GM18511 (cell line): ENCODE measurements at regions not wholly inside any gene's neighbourhood (a gene's known extent, or its start where the extent isn't known, plus 50 kb on each side); places are given as distances from the start of the nearest gene placed in this dataset.
"Not testable (repeated sequence)": the region's sequence is repeated elsewhere in the genome, so short reads cannot be mapped to it uniquely, and the experiment has no call there.

Experiments
- ATAC-seq: cut with Tn5 transposase; IDR thresholded peaks from one replicate; pipeline ENCODE4 v1.9.1; 2021; ENCODE audit warnings: mild to moderate bottlenecking, moderate library complexity; ENCODE audit not compliant: unreplicated experiment

DNA sequence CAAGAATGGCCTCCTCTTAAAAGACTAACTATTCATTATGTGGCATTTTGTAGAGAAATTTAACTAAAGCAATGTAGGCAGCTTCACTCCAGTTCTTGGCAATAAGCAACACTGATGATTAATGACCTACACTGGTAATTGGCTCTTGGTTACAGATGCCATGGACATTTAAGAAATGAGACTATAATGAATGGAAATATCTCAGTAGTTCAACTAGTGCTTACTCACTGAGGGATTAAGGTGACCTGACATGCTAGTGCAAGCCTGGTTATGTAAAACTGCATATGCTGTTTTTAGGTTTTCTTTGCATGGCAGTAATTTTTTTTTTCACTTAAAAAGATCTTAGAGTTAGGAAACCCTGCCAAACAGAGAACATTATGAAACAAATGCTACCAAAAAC, 152.7 kb upstream of the AADAT start:
- ATAC-seq = no peak

DNA sequence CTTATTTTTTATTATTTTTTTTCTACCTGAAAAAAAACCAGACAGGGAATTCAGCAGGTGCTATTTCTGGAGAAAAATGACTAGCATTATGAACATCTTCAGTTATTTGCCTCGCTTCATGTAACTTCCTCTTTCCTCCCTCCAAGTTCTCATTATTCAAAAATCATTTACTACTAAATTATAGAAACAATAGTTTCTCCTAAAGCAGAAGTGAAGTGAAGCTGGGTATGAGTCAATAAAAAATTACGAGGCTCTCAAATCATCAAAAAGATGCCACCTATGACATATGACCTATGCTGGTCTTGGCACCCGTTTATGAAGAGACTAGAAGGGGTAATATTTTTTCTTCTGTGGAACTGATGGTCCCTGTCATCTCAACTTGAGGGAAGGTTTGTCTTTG, 145.0 kb upstream of the AADAT start:
- peak; percentile 61 for ATAC-seq

DNA sequence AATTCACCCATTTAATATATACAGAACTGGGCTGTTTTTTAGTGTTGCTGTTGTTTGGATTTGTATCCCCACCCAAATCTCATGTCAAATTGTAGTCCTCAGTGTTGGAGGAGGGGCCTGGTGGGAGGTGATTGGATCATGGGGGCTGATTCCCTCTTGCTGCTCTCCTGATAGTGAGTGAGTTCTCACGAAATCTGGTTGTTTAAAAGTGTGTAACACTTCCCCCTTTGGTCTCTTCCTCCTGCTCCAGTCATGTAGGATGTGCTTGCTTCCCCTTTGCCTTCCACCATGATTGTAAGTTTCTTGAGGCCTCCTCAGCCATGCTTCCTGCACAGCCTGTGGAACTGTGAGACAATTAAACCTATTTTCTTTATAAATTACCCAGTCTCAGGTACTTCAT, 141.6 kb upstream of the AADAT start:
- ATAC-seq = no peak

DNA sequence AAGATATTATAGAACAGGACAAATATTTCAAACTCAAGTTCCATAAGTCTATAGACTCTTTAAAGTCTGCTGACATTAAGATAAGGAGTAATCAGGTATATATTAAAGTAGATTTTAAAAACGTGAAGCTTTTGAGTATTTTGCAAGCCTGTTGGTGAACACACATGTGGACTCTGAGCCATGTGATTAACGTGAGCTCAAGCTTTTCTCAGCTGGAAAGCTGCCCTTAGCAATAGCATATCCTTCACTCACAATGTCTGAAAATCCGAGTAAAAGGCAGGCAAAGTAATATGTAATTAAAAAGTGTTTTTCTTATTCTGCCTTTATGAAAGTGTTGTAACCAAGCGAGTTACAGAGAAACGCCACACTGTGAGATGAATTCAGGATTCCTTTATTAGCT, 140.5 kb upstream of the AADAT start:
- no peak for ATAC-seq

DNA sequence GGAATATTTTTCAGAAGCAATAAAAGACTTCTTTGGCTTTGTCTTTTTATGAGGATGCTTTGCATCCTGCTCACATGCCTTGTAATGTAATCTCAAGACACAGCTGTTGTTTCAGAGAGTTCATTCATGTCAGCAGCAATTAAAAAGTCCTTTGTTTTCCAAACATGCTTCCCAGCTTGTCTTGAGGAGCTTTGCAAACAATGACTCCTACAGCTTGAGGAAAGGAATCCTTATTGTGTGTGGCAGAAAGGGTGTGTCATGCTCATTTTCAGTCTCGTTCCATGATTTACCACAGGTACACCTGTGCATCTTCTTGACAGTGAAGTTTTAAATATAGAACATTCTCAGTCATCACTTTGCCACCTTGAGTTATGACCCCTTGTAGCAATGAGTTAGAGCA, 139.2 kb upstream of the AADAT start:
- no peak for ATAC-seq

DNA sequence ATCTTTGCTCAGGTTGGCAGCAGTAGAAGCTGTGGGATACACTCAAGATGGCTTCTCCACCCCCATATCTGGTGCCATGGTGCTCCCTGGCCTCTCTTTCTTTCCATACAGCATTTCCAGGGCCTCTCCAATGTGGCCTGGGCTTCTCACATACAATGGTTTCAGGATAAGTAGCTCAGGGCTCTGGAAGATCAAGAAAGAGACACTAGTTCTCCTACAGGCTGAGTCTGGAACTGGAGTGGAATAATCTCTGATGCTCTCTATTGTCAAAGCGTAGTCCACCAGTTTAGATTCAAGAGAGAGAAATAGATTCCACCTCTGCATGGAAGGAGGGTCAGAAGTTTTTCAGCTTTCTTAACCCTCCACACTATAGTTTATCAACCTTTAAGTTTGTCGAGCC, 138.2 kb upstream of the AADAT start:
- no peak for ATAC-seq

DNA sequence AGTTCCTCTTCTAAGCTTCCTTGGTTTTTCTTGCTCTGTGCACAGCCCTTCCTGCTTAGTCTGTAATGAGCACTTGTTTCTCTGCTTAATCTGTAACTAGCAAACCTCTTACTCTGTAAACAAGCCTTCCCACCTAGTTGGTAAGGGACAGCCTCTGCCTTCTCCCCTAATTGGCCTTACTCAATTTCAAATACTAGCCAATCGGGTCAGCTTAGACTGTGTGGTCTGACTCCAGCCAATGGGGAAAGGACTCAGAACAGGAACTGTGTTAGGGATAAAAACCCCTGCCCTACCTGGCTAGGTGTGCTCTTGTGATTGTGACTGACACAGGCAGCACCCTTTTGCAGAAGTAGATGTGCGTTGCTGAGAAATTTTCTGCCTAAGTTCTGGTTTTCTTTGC, 136.5 kb upstream of the AADAT start:
- ATAC-seq = no peak

DNA sequence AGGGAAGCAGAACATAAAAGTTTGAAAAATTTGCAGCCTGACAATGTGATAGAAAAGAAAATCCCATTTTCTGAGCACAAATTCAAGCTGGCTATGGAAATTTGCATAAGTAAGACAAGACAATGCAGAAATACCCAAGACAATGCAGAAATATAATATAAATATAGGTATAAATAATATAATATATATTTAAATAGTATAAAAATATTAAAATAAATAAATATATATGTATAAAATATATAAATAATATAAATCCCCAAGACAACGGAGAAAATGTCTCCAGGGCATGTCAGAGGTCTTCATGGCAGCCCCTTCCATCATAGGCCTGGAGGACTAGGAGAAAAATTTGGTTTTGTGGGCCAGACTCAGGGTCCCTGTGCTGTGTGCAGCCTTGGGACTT, 125.0 kb upstream of the AADAT start:
- no peak for ATAC-seq

DNA sequence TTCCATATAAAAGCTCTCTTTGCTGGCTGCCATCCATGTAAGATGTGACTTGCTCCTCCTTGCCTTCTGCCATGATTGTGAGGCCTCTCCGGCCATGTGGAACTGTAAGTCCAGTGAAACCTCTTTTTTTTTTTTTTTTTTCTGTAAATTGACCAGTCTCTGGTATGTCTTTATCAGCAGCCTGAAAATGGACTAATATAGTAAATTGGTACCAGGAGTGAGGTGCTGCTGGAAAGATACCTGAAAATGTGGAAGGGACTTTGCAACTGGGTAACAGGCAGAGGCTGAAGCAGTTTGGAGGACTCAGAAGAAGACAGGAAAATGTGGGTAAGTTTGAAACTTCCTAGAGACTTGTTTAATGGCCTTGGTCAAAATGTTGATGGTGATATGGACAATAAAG, 124.3 kb upstream of the AADAT start:
- ATAC-seq = no peak

DNA sequence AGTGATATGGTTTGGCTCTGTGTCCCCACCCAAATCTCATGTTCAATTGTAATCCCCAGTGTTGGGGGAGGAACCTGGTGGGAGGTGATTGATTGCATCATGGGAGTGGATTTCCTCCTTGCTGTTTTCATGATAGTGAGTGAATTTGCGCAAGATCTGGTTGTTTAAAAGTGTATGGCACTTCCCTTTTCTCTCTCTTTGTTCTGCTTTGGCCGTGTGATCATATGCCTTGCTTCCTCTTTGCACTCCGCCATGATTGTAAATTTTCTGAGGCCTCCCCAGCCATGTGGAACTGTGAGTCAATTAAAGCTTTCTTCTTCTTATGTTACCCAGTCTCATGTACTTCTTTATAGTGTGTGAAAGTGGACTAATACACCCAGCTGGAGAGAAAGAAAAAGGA, 113.0 kb upstream of the AADAT start:
- no peak for ATAC-seq

DNA sequence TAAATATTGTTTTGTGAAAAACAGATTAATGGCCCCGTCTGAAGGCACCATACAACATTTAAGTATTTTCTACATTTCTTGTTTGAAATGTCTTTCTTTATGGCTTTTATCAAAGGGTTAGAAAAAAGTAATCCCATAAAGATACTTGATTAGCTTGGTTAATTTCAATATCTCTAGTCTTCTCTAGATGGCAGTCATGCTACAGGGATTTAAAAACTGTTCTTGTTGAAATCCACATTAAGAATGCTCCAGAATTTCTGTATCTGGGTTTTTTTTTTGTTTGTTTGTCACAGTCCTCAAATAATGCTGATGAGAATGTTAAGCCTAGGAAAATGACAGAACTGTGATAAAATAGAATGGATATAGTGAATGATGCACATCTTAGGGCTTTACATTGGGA, 109.0 kb upstream of the AADAT start:
- no peak for ATAC-seq

DNA sequence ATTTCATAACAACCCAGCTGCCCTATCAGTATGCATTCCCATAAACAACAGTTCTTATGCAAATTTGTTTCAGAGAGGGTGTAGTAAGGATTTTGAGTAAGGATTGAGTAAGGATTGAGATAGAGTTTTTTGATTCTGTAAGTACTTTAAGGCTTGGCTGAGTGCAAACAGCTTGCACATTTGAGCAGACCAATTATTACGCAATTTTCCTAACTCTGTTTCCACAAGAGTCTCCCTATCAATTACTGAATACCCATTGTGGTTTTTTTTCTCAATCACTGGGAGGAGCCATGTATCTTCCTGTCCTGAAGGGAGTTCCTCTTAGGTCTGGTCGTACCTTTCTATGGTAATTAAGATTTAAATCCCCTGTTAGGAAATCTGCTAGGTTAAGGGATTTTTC, 105.0 kb upstream of the AADAT start:
- ATAC-seq = not testable (repeated sequence)

DNA sequence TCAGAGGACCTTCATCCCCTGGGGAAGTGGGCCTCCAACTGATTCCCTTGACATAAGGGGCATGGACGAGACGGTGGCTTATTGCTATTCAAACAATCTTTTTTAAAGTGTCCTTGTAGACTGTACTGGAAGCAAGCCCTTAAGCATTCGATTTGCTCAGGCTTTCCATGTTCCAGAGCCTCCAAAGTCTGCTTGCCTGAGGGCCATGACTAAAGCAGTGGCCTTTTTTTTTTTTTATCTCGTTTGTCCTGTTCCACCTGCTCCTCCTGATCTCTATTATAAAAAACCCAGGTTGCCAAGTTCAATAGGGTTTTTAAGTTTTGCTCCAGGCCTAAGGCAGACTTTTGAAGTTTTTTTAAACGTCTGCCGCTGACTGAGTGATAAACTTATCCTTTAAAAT, 103.7 kb upstream of the AADAT start:
- ATAC-seq = no peak

DNA sequence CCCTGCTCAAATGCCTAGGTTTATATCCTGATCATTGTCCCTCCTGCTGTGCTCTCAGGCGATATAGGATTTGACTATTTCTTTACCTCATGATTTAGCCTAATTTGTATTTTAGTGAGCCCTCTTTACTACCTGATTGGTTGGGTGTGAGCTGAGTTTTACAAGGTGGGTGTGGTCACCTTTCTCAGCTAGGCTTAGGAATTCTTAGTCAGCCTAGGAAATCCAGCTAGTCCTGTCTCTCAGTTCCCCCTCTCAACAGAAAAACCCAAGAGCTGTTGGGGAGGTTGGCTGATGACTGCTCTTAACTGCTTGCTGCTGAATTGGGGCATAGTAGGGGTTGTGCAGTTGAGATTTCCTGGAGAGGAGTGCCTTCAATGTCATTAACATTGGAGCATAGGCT, 100.5 kb upstream of the AADAT start:
- ATAC-seq = no peak

DNA sequence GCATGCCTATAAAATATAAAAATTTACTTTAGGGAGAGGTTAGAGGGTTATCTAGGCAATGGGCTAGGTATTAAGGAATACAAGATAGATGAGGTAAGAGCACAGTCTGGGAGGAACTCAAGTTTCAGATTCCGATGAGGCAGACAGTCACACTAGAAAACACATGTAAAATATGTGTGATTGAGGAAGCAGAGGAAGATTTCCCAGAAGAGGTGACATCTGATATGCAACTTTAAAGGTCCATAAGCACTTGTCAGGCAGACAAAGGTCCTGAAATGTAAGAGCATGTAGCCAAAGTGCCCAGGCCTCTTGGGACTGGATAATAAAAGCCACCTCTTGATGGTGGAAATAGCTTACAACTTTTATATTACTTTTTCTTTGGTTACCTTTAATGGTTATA, 81.1 kb upstream of the AADAT start:
- no peak for ATAC-seq

DNA sequence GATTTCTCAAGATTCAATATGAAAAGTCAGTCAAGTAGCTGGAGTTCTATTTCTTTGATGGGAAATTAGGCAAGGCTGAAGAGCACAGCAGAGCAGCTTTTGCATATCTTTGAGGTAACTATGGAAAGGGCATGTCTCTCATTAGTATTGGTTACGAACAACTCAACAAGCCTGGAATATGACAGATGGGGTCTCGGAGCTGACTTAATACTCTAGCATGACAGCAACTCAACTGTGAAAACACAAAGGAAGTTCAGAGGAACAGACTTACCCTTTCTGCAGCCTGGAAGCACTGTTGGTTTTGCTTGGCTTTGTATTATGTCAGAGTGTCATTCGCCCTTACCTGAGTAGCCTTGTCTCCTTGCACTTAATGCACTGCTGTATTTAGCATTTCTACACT, 79.9 kb upstream of the AADAT start:
- no peak for ATAC-seq

DNA sequence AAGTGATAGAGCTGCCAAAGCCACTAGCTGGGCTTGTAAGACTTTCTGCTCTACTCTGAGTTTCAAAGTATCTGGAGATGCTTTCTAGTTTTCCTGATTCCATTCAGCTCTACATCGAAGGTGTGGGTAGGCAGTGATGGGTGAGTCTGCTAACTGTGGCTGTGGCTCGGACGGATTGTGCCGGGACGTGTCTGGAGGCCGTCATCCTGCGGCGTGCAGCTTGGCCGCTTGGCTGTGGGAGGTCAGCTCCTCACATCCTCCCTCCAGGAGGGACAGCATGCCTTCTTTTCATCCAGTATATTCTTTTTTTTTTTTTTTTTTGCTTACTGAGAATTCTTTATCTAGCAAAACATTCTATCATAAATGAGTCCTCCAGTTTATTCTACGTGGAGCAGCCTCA, 77.9 kb upstream of the AADAT start:
- ATAC-seq = no peak

DNA sequence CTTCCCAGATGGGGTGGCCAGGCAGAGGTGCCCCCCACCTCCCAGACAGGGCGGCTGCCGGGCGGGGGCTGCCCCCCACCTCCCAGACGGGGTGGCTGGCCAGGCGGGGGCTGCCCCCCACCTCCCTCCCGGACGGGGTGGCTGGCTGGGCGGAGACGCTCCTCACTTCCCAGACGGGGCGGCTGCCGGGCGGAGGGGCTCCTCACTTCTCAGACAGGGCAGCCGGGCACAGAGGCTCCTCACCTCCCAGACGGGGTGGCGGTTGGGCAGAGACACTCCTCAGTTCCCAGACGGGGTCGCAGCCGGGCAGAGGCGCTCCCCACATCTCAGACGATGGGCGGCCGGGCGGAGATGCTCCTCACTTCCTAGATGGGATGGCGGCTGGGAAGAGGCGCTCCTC, 76.4 kb upstream of the AADAT start:
- ATAC-seq = not testable (repeated sequence)

DNA sequence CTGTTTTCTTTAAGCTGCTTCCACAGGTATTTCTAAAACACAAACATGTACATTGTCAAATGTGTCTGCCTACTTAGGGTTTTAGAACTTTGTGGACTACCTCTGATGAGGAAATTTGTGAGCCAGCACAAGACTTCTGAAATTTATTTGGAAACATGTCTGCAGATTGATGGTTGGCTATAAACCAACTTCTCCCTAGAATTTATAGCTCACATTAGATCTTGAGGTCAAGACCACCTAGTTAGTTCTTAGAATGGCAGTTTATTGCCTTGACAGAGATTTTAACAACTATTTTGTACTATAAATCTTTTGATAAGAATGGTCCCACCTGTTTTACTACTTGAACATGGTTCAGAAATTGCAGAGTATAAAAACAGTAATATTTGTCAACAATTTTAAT, 72.7 kb upstream of the AADAT start:
- no peak for ATAC-seq

DNA sequence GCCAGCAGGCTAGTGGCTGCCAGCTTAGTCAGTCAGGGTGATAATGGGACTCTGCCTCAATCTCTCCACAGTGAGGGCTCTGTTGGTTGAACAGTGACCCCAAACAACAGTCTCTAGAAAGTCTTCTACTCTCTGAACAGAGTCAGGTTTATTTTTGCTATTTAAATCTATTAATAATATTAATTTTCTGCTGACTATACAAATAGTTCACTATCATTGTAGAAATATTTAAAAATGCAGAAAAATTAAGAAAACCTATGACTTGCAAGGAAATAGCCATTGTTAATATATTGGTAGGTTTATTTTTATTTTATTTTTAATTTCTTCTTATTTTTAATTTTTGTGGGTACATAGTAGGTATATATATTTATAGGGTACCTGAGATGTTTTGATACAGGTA, 67.9 kb upstream of the AADAT start:
- ATAC-seq = no peak

DNA sequence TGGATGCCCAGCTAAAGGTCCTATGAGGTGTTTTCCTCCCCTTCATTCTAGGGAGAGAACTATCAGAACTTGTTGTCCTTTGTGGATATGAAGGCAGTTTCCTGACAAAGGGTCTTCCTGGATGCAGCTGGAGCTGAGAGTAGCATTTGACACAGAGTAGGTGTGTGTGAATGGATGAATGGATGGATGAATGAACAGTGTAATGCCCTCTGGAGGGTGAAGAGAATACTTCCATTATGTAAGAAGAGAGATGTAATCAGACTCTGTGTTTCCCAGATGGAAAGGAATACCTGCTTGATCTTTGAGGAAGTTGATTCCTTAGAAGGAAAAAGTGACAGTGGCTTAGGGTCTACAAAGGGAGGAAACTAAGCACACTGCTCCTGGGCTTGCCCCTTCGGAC, 55.4 kb upstream of the AADAT start:
- ATAC-seq = no peak

DNA sequence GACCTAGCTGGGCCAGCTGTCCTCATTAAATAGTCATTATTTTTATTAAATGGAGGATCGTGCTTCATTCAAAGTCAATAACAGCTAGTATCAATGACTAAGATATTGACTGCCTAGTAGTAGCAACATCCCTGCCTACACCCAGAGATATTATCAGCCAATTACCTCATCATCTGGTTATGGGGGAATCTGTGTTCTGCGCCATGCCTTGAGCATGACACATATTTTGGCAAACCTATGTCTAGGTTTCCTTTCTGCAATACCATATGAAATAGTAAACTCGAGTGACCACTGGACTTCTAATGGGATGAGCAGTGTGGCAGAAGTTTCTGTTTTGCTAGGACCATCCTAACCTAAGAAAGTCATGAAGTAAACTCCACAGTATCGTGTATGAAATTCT, 50.0 kb upstream of the AADAT start:
- no peak for ATAC-seq
